WTC11 (cell line): ENCODE measurements at regions not wholly inside any gene's neighbourhood (a gene's known extent, or its start where the extent isn't known, plus 50 kb on each side); places are given as distances from the start of the nearest gene placed in this dataset.

Experiments used
- ATAC-seq: fragments of 200-7000 bp; cut with Tn5 transposase; 2 replicates; pipeline ENCODE4 v1.10.0; 2021; ENCODE audit warnings: mild to moderate bottlenecking, moderate library complexity
- CTCF ChIA-PET: fragments of 300-600 bp; sonication (Branson Sonifier 250); formaldehyde crosslinking; loops from one replicate; lab custom pipeline; 2021; ENCODE audit warnings: antibody characterized with exemption; lab: Charles Lee
- POLR2A ChIA-PET: fragments of 350-600 bp; sonication (Branson Sonifier 250); formaldehyde crosslinking; loops from one replicate; lab custom pipeline; 2021; ENCODE audit warnings: antibody characterized with exemption; lab: Charles Lee
- DNase-seq: peaks from one replicate; pipeline ENCODE4 v3.0.0; 2021; ENCODE audit warnings: low spot score
- H3K27ac Mint-ChIP-seq: 2 replicates; pipeline ENCODE4 v1.8.0; 2021; ENCODE audit warnings: mixed read lengths
- H3K27me3 Mint-ChIP-seq: 2 replicates; pipeline ENCODE4 v1.8.0; 2021; ENCODE audit warnings: low read depth, mild to moderate bottlenecking, moderate library complexity, mixed read lengths
- H3K36me3 Mint-ChIP-seq: 2 replicates; pipeline ENCODE4 v1.8.0; 2021; ENCODE audit warnings: mixed read lengths
- H3K4me1 Mint-ChIP-seq: 2 replicates; pipeline ENCODE4 v1.8.0; 2022; ENCODE audit warnings: mixed read lengths
- H3K4me3 Mint-ChIP-seq: 2 replicates; pipeline ENCODE4 v1.8.0; 2021; ENCODE audit warnings: mild to moderate bottlenecking, moderate library complexity, mixed read lengths
- H3K9me3 Mint-ChIP-seq: 2 replicates; pipeline ENCODE4 v1.8.0; 2021; ENCODE audit warnings: mixed read lengths
- ATF2 ChIP-seq: sonication (generic); formaldehyde crosslinking; IDR thresholded peaks from 2 replicates; pipeline ENCODE4 v1.8.1; 2022; ENCODE audit warnings: low read depth, missing genetic modification reagents, borderline replicate concordance
- ATF6 ChIP-seq: sonication (generic); formaldehyde crosslinking; IDR thresholded peaks from 2 replicates; pipeline ENCODE4 v1.8.1; 2023; ENCODE audit warnings: mild to moderate bottlenecking, missing genetic modification reagents
- CBFB ChIP-seq: sonication (generic); formaldehyde crosslinking; IDR thresholded peaks from 2 replicates; pipeline ENCODE4 v1.8.1; 2022; ENCODE audit warnings: mild to moderate bottlenecking, low read depth, missing genetic modification reagents
- E2F4 ChIP-seq: sonication (generic); formaldehyde crosslinking; IDR thresholded peaks from 2 replicates; pipeline ENCODE4 v1.8.1; 2022; ENCODE audit warnings: low read depth, mild to moderate bottlenecking, moderate library complexity, missing genetic modification reagents, borderline replicate concordance
- ERG ChIP-seq: fragments of 250-450 bp; sonication (Bioruptor Pico); IDR thresholded peaks from 2 replicates; pipeline ENCODE4 v1.8.0; 2021; ENCODE audit warnings: mild to moderate bottlenecking
- ESRRA ChIP-seq: sonication (generic); formaldehyde crosslinking; IDR thresholded peaks from 2 replicates; pipeline ENCODE4 v1.8.1; 2022; ENCODE audit warnings: mild to moderate bottlenecking, missing genetic modification reagents, borderline replicate concordance
- FOXP1 ChIP-seq: sonication (generic); formaldehyde crosslinking; IDR thresholded peaks from 2 replicates; pipeline ENCODE4 v1.8.0; 2022; ENCODE audit warnings: missing genetic modification reagents, mild to moderate bottlenecking, moderate library complexity, borderline replicate concordance
- FOXP4 ChIP-seq: sonication (generic); formaldehyde crosslinking; IDR thresholded peaks from 2 replicates; pipeline ENCODE4 v1.8.0; 2022; ENCODE audit warnings: mild to moderate bottlenecking, missing genetic modification reagents
- HMGXB4 ChIP-seq: sonication (generic); formaldehyde crosslinking; IDR thresholded peaks from 2 replicates; pipeline ENCODE4 v1.8.1; 2023; ENCODE audit warnings: mild to moderate bottlenecking, moderate library complexity, missing genetic modification reagents
- MLX ChIP-seq: sonication (generic); formaldehyde crosslinking; IDR thresholded peaks from 2 replicates; pipeline ENCODE4 v1.8.1; 2023; ENCODE audit warnings: mild to moderate bottlenecking, missing genetic modification reagents, moderate library complexity
- NFATC4 ChIP-seq: fragments of 250-450 bp; sonication (Bioruptor Pico); IDR thresholded peaks from 2 replicates; pipeline ENCODE4 v1.9.0; 2021; ENCODE audit warnings: mild to moderate bottlenecking
- NFYB ChIP-seq: sonication (generic); formaldehyde crosslinking; conservative IDR thresholded peaks from 2 replicates; pipeline ENCODE4 v1.8.0; 2022; ENCODE audit warnings: low read depth, missing genetic modification reagents
- RORB ChIP-seq: fragments of 250-450 bp; sonication (Bioruptor Pico); IDR thresholded peaks from 2 replicates; pipeline ENCODE4 v1.9.0; 2021; ENCODE audit warnings: mild to moderate bottlenecking
- SMAD4 ChIP-seq: sonication (generic); formaldehyde crosslinking; IDR thresholded peaks from 2 replicates; pipeline ENCODE4 v1.8.0; 2022; ENCODE audit warnings: mild to moderate bottlenecking, missing genetic modification reagents
- SOX15 ChIP-seq: fragments of 250-450 bp; sonication (Bioruptor Pico); IDR thresholded peaks from 2 replicates; pipeline ENCODE4 v1.9.0; 2021; ENCODE audit warnings: mild to moderate bottlenecking
- TCF7 ChIP-seq: sonication (generic); formaldehyde crosslinking; IDR thresholded peaks from 2 replicates; pipeline ENCODE4 v1.8.0; 2022; ENCODE audit warnings: mild to moderate bottlenecking, low read depth, missing genetic modification reagents, moderate library complexity
- USF1 ChIP-seq: sonication (generic); formaldehyde crosslinking; IDR thresholded peaks from 2 replicates; pipeline ENCODE4 v1.8.0; 2022; ENCODE audit warnings: mild to moderate bottlenecking, missing genetic modification reagents
- USF2 ChIP-seq: sonication (generic); formaldehyde crosslinking; IDR thresholded peaks from 2 replicates; pipeline ENCODE4 v1.8.1; 2023; ENCODE audit warnings: mild to moderate bottlenecking, missing genetic modification reagents, moderate library complexity
- ZNF121 ChIP-seq: sonication (generic); formaldehyde crosslinking; IDR thresholded peaks from 2 replicates; pipeline ENCODE4 v1.8.0; 2023; ENCODE audit warnings: missing genetic modification reagents
- ZNF232 ChIP-seq: sonication (generic); formaldehyde crosslinking; IDR thresholded peaks from 2 replicates; pipeline ENCODE4 v1.8.0; 2022; ENCODE audit warnings: mild to moderate bottlenecking, missing genetic modification reagents
- ZNF416 ChIP-seq: fragments of 250-450 bp; sonication (Bioruptor Pico); IDR thresholded peaks from 2 replicates; pipeline ENCODE4 v1.9.0; 2021; ENCODE audit warnings: mild to moderate bottlenecking, inconsistent platforms
- ZNF423 ChIP-seq: fragments of 250-450 bp; sonication (Bioruptor Pico); IDR thresholded peaks from 2 replicates; pipeline ENCODE4 v2.1.2; 2022; ENCODE audit warnings: mild to moderate bottlenecking, moderate library complexity

GRCh38 chrX:55996649-55997048 lies 235.5 kb upstream of the KLF8 start (continued):
- TF ChIP-seq ATF6: no peak

- no peak overlapping the region for H3K27ac Mint-ChIP-seq
- H3K9me3 Mint-ChIP-seq: no peaks in the 10 kb centered on the region
- ATAC-seq: no peak
- POLR2A ChIA-PET: no interaction called here
- H3K27me3 Mint-ChIP-seq: no peaks in the 10 kb centered on the region
- no peaks in the 10 kb centered on the region for H3K36me3 Mint-ChIP-seq
- H3K4me3 Mint-ChIP-seq: no peak overlapping the region
- H3K4me1 Mint-ChIP-seq: peaks cover 8% of the 10 kb centered on the region
- CTCF ChIA-PET: no interaction called here
- TF ChIP-seq USF2 (CRISPR knock-in tag) (no peak), ZNF416 (no peak), RORB (CRISPR knock-in tag) (no peak), SMAD4 (no peak), NFYB (CRISPR knock-in tag) (no peak), NFATC4 (no peak), FOXP1 (CRISPR knock-in tag) (no peak), FOXP4 (CRISPR knock-in tag) (no peak), TCF7 (CRISPR knock-in tag) (no peak), ZNF121 (CRISPR knock-in tag) (no peak), MLX (CRISPR knock-in tag) (no peak), ZNF232 (CRISPR knock-in tag) (no peak)
- TF ChIP-seq, all 79 proteins: peak for 0
- no peak for DNase-seq
These were observed 232.0 kb upstream of the KLF8 start for GRCh38 chrX:56000174-56000573.

GRCh38 chrX:56000729-56001128 lies 231.4 kb upstream of the KLF8 start:
- no peak overlapping the region for H3K27ac Mint-ChIP-seq
- H3K4me1 Mint-ChIP-seq: peaks cover 3% of the 10 kb centered on the region
- no peaks in the 10 kb centered on the region for H3K36me3 Mint-ChIP-seq
- no peaks in the 10 kb centered on the region for H3K9me3 Mint-ChIP-seq
- ChIA-PET CTCF (no interaction called here), POLR2A (no interaction called here)
- H3K4me3 Mint-ChIP-seq: no peak overlapping the region
- H3K27me3 Mint-ChIP-seq: no peaks in the 10 kb centered on the region
- DNase-seq (no peak), ATAC-seq (no peak)
- TF ChIP-seq ESRRA: no peak
- no peak for TF ChIP-seq ERG (CRISPR knock-in tag)
- no peak for TF ChIP-seq ZNF423
- no peak for TF ChIP-seq HMGXB4 (CRISPR knock-in tag)
- TF ChIP-seq E2F4 (CRISPR knock-in tag): no peak
- no peak for TF ChIP-seq ATF2 (CRISPR knock-in tag)
- no peak for TF ChIP-seq USF1 (CRISPR knock-in tag)
- TF ChIP-seq USF2 (CRISPR knock-in tag): no peak
- TF ChIP-seq SOX15: no peak
- TF ChIP-seq CBFB (CRISPR knock-in tag): no peak
